Dermis blood vessel endothelial cell (primary cell): ENCODE measurements at regions not wholly inside any gene's neighbourhood (a gene's known extent, or its start where the extent isn't known, plus 50 kb on each side); places are given as distances from the start of the nearest gene placed in this dataset.

Source experiments
- DNase-seq: peaks from one replicate; pipeline ENCODE4 v3.0.0; 2010

DNA sequence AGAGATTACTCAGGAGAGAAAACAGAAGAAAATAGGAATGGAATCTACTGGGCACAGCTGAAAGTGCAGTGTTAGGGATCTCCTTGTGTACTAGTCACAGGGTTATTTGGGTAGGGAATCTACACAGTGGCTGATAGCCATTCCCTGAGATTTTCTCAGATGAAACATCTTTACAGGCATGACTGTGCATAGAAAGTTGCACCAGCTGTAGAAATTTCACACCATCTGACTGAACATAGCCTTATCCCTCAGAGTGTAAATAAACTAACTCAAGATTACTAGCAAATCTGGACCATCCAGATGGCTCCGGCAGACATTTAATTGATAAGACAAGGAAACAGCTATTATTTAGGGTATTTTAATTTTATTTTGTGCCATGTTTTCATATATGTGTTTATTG lies 2053.5 kb upstream of the TENM3 start:
- DNase-seq: no peak

DNA sequence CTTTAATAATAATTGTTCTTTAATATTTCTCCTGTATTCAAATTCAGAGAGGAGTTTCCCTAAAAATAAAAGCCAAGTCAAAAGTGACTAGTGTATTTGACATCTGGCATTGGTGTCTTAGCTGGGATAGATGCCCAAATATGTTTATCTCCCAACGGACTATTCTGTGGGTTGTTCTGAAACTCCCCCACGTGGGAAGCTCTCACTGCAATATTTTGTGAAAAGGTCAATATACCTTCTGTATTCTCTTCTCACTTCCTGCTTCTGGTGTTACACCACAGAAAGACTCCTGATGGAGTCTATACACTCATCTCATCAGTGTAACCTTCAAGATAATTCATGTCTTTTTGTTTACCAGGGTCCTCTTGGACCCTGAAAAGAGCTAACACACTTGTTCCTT lies 2052.8 kb upstream of the TENM3 start:
- DNase-seq: no peak

DNA sequence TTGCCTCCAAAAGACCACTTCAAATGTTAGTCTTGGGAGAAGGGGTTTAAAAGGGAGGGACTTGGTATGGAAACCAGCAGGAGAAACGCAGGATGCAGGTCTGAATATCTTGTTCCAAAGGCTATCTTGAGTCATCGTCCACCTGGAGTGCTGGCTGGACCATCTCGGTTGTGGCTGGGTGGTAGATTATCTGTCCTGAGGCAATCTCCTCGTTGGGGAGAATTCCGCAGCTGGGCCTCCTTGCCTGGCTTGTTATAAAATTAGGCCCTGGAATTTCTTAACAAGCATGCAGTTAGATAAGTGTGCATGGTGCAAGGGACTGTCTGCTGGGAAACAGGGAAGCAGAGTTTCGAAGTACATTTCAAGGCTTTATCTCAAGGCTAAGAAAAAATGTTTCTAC lies 2045.7 kb upstream of the TENM3 start:
- no peak for DNase-seq

DNA sequence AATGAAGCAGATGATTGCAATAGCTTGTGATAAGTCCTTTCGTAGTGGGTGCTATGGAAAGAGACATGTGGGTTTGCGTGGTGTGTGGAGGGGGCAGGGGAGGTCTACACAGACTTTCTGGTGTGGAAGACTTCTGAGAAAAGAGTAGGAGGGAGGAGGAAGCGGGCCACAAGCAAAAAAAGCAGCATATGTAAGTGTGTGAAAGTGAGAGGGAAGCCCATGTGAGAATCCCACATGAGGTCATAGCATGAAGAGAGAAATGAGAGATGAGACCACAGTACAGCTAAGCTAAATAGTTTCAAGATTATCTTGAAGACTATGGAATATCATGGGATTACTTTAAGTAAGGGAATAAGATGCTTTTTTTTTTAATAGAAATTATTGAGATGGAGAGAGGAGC lies 2039.9 kb upstream of the TENM3 start:
- no peak for DNase-seq

DNA sequence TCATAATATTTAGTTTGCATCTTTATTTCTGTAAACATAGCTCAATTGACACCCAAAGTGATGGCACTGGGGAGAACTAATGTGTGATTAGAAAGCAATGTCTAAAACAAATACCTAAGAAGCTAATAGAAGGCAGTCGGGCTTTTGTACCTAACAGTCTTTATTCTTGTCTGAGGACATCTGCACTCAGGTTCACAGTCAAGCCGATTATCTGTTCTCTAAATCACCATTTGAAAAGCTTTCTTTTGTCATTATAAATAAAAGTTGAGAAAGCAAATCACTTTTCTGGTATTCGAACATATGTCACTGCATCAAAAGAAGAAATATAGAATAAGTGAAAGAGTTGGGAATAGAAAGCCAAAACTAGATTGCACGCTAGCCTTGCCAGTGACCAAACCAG lies 2037.9 kb upstream of the TENM3 start:
- no peak for DNase-seq

DNA sequence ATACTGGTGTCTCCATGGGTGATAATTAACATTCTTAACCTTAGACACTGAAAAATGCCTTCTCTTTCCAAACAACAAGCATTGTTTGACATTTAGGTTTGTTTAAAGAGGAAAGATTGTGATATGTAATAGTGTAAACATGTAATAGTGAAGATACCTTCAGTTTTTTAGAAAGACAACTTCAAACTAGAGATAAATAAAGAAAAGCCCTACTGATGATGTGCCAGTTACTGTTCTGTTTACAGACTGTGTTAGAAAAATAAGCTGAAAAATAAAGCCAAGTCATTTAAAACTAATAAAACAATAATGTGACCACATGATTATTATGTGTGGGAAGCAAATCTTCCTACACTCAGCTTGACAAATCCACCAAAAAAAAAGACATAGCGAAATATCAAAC lies 2035.3 kb upstream of the TENM3 start:
- DNase-seq: no peak

DNA sequence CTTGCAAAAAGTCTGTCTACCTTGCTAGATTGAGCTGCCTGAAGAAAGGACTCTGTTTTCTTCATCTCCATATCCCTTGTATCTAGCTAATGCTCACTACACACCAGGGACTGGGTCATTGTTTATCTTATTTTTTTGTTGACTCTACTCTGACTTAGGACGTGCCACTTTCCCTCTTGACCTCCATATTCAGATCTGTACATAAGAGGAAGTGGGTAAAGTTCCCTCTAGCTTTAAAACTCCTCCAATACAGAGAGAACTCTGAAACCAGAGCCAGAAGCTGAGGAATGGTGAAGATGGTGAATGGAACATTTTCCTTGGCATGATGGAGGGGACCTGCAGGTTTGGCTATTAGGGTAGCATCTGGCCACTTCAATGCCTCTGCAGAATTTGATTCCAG lies 2026.1 kb upstream of the TENM3 start:
- DNase-seq: no peak

DNA sequence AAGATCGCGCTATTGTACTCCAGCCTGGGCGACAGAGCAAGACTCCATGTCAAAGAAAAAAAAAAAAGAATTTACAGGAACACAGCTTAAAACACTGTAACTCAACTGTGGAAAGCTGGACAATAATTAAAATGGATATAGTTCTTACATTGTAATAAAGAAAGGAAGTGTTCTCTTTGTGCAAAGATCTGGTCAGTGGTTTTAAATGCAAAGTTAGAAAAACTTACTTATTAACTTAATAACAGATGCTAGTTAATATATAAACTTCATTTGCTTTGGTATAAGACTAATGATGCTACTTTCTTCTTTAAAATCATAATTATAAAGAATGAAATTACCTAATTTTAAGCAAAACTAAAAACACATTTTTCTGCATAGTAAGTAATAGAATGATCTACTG lies 2024.1 kb upstream of the TENM3 start:
- DNase-seq: no peak

DNA sequence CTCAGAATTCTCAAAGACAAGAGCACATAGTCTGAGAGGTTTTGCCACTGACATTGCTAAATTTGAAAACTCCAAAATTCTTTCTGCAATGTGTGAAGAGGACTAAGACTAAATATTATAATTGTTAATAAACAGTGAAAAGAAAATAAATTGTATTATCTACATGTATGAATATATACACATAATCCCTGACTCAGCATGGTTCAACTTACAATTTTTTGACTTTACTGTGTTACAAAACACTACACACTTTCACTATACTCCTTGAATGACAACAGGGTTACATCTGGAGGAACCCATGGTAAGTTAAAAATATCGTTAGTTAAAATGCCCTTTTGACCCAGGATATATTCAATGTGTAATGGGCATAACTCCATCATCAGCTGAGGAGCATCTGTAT lies 2017.2 kb upstream of the TENM3 start:
- no peak for DNase-seq

DNA sequence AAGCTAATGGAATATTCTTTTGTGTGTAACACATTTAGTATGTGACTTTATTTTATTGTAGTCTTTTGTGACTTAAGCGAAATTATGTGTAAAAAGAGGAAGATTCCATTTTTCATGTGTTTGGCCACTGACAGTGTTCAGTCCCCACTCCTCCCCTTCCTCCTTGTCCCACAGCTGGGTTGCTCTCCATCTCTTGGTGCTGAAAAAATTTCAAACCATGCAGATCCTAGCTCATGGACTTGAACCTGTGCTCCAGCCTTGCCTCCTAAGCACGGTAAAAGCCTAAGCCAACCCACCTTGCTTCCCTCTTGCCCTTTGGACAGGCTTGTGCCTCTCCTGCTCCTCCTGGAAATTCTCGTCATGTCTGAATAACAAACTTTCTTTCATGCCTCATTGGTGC lies 2008.5 kb upstream of the TENM3 start:
- no peak for DNase-seq

DNA sequence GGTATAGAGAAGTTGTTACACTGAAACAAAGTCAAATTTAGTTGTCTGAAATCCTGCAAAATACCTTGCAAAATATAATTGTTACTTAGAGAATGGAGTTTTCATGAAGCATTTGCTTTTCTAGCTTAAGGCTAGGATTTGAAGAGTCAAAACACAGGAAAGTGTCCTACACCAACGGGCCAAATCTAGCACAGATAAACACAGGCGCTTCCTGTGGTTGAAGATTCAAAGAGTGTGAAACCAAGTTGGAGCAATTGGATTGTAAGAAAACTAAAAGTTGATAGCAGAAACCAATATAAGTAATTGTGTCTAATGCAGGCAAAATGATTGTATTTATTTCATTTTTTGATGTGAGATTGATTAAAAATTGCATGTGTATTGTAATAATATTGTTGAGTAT lies 2002.5 kb upstream of the TENM3 start:
- DNase-seq: no peak

DNA sequence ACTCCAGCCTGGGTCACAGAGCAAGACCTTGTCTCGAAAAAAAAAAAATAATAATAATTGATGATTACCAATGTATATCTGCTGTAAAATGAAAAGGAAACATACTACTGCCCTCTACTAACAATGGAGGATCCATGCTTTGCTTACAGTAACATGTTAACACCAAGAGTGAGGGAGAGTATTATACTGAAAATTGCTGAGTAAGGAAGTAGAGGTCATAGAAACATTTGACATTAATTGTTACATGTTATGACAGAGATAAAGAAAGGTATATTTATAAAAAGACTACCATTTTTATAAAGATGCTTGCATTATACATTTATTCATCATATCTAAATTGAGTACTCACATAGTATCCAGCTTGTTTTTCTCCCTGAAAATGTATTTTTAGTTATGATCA lies 1989.8 kb upstream of the TENM3 start:
- DNase-seq: no peak

DNA sequence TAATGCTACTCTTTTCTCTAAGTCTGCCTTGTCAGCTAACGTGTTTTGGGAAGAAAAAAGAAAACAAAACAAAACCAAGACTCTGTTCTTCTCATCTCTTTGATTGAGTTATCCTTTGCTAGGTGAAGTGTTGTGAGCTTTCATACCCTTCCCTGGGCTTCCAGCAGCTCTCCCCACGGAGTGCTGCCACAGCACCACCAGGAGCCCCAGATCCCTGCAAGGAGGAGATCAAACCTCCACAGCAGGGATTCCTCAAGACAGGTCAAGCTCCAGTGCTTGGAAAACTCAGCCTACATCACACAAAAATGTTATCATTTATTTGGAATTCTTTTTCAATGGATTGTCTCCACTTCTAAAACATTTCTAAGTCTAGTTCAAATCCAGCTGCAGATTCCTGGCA lies 1981.9 kb upstream of the TENM3 start:
- DNase-seq: no peak

DNA sequence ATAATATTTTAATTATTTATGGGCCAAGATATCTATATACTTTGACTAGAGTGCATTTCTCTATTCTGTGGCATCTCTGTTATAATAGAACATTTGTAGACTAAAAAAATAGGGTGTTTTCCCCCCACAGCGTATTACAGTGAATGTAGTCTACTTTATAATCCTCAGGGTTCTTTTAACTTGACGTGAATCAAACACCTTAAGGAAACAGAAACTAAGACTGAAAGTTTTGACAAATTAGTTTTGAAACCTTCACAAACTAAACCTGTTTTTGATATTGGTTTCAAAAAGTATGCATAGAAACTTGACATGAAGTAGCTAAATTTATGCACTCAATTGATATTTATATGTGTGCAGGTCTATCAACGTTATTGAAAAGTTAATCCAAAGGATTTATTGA lies 1963.1 kb upstream of the TENM3 start:
- DNase-seq: no peak

DNA sequence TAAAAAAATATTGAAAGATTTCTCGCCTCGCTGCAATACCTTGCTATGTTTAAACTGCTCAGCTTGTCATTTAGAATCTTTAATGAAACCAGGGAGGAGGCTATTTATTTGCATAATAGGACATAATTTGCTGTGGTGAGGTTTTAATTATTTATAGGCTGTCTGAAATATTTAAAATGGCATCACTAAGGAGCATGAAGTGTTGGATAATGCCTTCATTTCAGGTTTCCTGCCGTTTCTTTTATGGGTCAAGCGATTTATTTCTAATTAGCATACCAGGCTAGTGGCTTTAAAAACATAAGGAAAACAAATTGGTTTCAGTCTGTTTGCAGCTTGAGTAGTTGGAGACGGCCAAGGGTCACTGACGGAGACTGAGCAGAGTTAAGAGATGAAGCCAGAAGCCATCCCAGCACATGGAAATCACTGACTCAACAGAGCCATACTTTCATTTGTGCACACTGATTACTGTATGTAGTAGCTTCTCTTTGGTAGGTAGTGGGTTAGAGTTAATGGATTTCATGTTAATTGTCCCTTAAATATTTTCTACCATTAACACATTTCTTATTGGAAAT lies 1962.4 kb upstream of the TENM3 start:
- DNase-seq: no peak

DNA sequence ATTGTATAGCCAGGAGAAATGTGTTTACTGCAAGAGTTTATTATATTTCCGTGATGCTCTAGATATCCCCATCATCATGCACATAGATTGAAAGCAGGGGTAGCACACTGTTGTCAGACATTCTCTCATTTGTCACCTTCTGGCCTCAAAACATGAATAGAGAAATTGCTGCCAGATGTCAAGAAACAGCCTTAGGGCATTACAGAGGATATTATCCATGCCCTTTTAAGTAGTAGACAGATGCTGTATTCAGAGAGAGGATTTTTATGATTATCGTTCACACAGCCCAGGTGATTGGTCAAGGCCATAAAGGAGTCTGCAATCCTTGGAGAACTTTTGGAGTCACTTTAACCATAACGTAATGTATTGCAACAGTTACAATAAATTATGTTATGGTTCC lies 1961.5 kb upstream of the TENM3 start:
- no peak for DNase-seq

DNA sequence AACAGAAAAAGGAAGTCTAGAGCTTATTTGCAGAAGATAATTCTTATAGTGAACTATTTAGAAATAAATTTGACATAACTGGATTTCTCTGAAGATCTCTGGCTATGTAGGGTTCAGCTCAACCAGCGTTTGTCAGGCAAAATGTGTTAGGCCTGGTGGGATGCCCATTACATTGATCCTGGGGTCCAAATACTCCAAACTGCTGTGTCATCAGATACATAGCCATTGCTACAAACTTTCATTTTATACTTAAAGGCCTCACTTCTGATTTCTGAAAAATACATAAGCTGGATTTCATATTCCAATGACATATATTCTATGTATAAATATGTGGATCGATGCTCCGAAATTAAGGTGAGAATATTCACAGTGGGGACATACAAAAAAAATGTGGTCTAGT lies 1958.9 kb upstream of the TENM3 start:
- DNase-seq: no peak

DNA sequence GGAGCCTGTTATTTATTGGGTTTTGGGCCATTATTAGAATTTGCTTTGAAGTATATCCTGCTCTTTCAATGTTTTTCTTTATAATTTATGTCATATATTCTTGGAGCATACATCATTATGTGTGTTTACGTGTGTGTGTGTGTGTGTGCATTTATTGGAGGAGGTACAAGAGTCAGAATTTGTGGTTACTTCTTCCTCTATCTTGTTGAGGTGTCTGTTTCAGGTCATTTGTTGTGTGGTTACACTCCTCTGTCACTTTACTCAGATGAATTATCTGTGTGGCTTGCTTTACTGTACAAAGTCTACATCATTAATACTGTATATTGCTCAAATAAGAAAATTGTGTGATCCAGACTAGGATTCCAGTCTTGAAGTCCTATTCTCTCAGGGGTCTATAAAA lies 1957.4 kb upstream of the TENM3 start:
- no peak for DNase-seq

DNA sequence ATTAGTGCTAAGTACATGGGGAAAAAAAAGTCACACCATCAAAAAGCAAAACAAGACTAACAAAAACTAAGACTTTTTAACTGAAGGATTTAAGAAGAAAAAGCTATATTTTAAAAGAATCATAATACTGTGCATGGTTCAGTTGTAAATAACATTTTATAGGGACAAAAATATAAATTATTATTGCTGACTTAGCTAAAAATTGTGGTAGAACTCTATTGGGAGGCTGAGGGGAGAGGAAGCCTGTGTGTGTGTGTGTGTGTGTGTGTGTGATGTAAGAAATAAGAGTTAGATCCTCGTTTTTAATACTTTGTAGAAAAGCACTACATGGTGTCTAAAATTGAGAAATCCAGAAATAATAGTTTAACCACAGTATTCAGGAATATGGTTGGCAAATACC lies 1950.9 kb upstream of the TENM3 start:
- no peak for DNase-seq

DNA sequence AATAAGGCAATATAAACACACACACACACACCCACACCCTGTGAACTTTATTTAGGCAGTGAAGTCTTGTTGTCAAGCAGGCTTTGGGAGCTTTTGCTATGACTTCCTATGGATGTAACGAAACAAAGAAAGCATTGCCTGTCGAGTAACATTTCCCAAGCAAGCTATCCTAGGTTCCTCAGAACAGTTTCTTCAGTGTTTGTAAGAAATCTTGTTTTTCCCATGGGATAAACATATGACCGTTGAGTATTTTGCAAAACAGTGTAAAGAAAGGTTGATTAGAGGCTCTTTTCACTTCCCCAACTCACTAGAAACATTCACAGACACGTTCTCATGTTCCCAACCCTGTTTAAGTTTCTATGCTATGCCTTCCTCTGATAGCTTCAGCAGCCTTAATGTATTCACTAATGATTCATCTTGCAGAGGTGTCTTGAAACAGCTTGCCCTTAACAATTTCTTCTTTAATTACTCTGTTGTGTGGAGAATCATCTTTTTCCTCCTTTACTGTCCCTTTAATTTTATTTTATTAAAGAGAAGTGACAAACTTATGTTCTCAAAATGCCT lies 1947.1 kb upstream of the TENM3 start:
- DNase-seq: no peak

DNA sequence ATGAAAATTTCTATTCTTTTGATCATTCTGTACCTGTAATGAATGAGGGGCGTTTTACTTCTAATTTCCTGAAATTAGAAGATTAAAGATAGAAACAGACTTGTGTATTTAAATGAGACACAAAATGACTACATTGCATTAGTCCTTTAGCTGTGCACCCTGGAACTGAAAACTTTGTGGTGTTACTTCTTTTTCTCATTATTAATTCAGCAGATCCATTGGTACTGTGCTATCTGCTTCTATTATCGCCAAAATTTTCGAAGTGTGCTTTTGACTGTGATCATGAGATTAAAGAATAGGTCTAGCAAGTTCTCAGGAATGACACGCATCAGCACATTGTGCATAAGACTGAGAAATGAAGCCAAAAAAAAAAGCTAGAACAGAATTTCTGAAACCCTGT lies 1938.9 kb upstream of the TENM3 start:
- no peak for DNase-seq

DNA sequence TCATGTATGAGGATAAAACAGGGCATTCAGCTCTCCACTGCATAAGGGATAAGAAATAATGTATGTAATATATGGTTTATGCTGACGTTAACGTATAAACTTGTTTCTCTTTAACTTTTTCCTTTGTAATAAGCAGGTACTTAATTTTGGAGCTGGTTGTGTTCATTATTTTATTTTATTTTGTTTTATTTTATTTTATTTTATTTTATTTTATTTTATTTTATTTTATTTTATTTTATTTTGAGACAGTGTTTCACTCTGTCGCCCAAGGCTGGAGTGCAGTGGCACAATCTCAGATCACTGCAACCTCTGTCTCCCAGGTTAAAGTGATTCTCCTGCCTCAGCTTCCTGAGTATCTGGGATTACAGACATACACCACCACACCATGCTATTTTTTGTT lies 1932.6 kb upstream of the TENM3 start:
- no peak for DNase-seq

DNA sequence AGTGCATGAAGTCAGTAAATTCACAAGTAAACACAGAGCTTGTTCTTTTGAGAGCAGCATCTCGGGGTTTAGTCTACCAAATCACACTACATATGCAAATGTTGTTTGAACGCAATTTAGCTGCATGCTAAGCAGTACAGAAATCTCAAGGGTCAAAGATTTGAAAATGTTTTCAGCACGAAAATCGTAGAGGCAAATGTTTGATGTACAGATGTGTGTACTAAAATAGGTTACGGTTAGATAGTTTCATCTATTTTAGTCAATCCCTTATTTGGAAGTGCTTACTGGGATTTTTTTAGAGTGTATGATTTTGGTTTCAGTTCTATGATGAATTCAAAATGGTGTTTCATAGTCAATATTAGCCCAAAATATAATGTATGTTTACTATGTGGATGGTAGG lies 1928.2 kb upstream of the TENM3 start:
- no peak for DNase-seq

DNA sequence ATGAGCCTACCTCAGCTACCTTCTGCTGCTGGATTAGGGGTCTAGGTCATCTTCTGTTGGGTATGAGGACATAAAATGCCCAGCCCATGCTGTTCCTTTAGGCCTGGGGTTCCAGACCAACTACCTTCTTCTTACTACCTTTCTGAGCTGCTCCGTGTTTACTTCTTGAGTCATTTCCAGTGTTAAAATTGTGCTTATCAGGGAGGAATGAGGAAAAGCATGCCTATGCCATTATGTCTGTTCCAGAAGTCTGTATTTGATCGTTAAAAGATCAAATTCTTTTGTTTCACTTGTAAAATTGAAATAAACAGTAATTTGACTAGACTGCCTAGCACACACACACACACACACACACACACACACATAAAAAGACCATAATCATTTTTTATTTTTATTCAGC lies 1912.7 kb upstream of the TENM3 start:
- no peak for DNase-seq

DNA sequence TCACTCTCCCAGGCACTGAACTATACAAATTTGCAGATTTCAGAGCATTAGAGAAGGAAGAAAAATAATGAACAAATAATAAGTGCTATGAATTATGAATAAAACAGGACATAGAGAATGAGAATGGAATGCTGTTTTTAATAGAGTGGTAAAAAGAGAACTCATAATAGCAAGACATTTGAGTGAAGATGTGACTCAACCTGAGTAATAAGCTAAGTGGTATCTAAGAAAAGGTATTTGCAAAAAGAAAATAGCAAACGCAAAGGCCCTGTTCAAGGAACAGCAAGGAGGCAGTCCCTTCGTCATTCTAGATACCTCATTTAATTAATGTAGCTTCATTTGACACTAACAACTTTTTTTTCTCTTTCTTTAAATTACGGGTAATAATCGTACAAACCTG lies 1910.0 kb upstream of the TENM3 start:
- DNase-seq: no peak

DNA sequence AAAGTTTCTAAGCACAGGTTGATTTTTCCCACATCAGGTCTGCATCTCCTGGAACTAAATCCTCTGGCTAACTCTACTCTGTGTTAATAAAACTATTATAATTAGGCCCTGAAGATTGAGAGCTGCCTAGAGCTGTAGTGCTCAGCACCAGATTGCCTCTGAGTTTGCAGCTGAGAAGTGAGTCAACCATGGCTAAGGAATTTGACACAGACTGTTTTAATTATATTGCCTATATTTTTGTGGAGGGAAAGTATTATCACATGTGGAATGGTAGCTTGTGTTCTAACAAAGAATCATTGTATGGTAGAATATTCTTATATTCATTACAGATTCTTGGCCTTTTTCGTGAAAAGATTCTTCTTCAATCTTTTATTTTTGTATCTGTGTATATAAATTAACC lies 1907.6 kb upstream of the TENM3 start:
- no peak for DNase-seq
